ENCODE measurements at regions not wholly inside any gene's neighbourhood (a gene's known extent, or its start where the extent isn't known, plus 50 kb on each side); places are given as distances from the start of the nearest gene placed in this dataset.
"Not testable (repeated sequence)": the region's sequence is repeated elsewhere in the genome, so short reads cannot be mapped to it uniquely, and the experiment has no call there.

DNA sequence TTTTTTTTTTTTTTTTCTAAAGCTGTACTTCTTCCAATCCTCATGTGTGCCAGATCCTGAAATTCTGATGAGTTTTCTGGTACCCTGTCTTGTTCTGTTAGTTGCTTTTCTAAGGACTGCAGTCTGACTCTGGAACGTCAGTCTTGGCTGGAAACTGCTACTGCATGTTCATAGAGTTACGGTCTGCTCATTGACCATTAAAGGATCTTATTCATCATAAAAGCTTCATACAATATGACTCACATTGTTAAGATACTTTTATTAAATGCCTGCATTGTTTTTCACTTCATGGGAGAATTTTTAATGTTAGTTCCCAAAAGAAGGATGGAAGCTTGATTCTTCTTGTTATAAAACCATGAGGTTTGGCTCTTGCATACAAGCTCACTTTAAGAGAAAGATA is 233.6 kb downstream of the SYT10 start:
- Histone ChIP-seq H3K4me2 (ENCODE audit: low read length) (no peak overlapping the region), H2AFZ (ENCODE audit: low read depth, low read length, poor library complexity, severe bottlenecking) (no peak overlapping the region), H3K9ac (ENCODE audit: low read length) (no peak overlapping the region), H3K4me1 (ENCODE audit: control insufficient read depth in 1 of 2, insufficient read depth in 2 of 2, low read length in 2 of 2) (no peaks in the 10 kb centered on the region), H3K9me2 (ENCODE audit: insufficient read depth) (no peaks in the 10 kb centered on the region), H3K4me3 (replicated peaks in 1 of 2; ENCODE audit: low read depth in 1 of 2, low read length in 2 of 2) (no peak overlapping the region), H4K20me1 (ENCODE audit: insufficient read depth) (no peaks in the 10 kb centered on the region), H3K27ac (ENCODE audit: low read depth, low read length) (no peak overlapping the region), H3K79me2 (ENCODE audit: insufficient read depth, low read length) (no peaks in the 10 kb centered on the region), H3K36me3 (ENCODE audit: control insufficient read depth in 1 of 2, insufficient read depth in 2 of 2, low read length in 2 of 2) (no peaks in the 10 kb centered on the region), H3K9me3 (ENCODE audit: control insufficient read depth in 1 of 2, insufficient read depth in 1 of 2, low read depth in 1 of 2, low read length in 2 of 2) (no peaks in the 10 kb centered on the region), H3K27me3 (ENCODE audit: insufficient read depth, low read length) (no peaks in the 10 kb centered on the region)
- BruUV-seq (replicated peaks): no TSS peak
- RAD21 ChIA-PET (ENCODE audit: low non-redundant PET in 1 of 2, low total read pairs in 2 of 2, uncharacterized antibody in 2 of 2, unreplicated experiment in 2 of 2): no interaction called here
- intact Hi-C loops (cut with micrococcal nuclease): no loop called here
- CTCF ChIA-PET: no interaction called here
- TF ChIP-seq ZNF274 (IDR thresholded peaks at IDR 0.05; ENCODE audit: low read depth, low read length) (no peak), FOSL1 (IDR thresholded peaks at IDR 0.05; ENCODE audit: low read depth) (no peak), SP1 (IDR thresholded peaks at IDR 0.05; ENCODE audit: low read depth) (no peak), EZH2phosphoT487 (IDR thresholded peaks at IDR 0.05; ENCODE audit: borderline replicate concordance) (no peak), POLR2AphosphoS5 (IDR thresholded peaks at IDR 0.05; ENCODE audit: low read depth, low read length) (no peak), EZH2 (IDR thresholded peaks at IDR 0.05) (no peak), YY1 (IDR thresholded peaks at IDR 0.05; ENCODE audit: extremely low read depth, insufficient replicate concordance, low read depth, low read length) (no peak)
- TF ChIP-seq, protein P1, sequence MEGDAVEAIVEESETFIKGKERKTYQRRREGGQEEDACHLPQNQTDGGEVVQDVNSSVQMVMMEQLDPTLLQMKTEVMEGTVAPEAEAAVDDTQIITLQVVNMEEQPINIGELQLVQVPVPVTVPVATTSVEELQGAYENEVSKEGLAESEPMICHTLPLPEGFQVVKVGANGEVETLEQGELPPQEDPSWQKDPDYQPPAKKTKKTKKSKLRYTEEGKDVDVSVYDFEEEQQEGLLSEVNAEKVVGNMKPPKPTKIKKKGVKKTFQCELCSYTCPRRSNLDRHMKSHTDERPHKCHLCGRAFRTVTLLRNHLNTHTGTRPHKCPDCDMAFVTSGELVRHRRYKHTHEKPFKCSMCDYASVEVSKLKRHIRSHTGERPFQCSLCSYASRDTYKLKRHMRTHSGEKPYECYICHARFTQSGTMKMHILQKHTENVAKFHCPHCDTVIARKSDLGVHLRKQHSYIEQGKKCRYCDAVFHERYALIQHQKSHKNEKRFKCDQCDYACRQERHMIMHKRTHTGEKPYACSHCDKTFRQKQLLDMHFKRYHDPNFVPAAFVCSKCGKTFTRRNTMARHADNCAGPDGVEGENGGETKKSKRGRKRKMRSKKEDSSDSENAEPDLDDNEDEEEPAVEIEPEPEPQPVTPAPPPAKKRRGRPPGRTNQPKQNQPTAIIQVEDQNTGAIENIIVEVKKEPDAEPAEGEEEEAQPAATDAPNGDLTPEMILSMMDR (IDR thresholded peaks at IDR 0.05 in 2 of 3, conservative IDR thresholded peaks at IDR 0.05 in 1 of 3; ENCODE audit: borderline replicate concordance in 1 of 3, insufficient read depth in 1 of 3, low read depth in 2 of 3, low read length in 2 of 3): no peak
- ATAC-seq (no peak), DNase-seq (ENCODE audit: low read depth, low spot score) (no peak)
- POLR2A ChIA-PET: no interaction called here

DNA sequence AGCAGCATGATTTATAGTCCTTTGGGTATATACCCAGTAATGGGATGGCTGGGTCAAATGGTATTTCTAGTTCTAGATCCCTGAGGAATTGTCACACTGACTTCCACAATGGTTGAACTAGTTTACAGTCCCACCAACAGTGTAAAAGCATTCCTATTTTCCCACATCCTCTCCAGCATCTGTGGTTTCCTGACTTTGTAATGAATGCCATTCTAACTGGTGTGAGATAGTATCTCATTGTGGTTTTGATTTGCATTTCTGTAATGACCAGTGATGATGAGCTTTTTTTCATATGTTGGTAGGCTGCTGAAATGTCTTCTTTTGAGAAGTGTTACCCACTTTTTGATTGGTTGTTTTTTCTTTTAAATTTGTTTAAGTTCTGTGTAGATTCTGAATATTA is 245.2 kb downstream of the SYT10 start:
- H3K4me2 ChIP-seq (ENCODE audit: low read length); H3K36me3 ChIP-seq (ENCODE audit: control insufficient read depth in 1 of 2, insufficient read depth in 2 of 2, low read length in 2 of 2); H3K4me3 ChIP-seq (replicated peaks in 1 of 2; ENCODE audit: low read depth in 1 of 2, low read length in 2 of 2); H2AFZ ChIP-seq (ENCODE audit: low read depth, low read length, poor library complexity, severe bottlenecking); H3K27ac ChIP-seq (ENCODE audit: low read depth, low read length); H3K9me2 ChIP-seq (ENCODE audit: insufficient read depth); H3K9ac ChIP-seq (ENCODE audit: low read length); BruUV-seq (replicated peaks); H3K27me3 ChIP-seq (ENCODE audit: insufficient read depth, low read length); H4K20me1 ChIP-seq (ENCODE audit: insufficient read depth); DNase-seq (ENCODE audit: low read depth, low spot score); RAD21 ChIA-PET (ENCODE audit: low non-redundant PET in 1 of 2, low total read pairs in 2 of 2, uncharacterized antibody in 2 of 2, unreplicated experiment in 2 of 2); H3K9me3 ChIP-seq (ENCODE audit: control insufficient read depth in 1 of 2, insufficient read depth in 1 of 2, low read depth in 1 of 2, low read length in 2 of 2); ATAC-seq; H3K79me2 ChIP-seq (ENCODE audit: insufficient read depth, low read length); intact Hi-C loops (cut with micrococcal nuclease); H3K4me1 ChIP-seq (ENCODE audit: control insufficient read depth in 1 of 2, insufficient read depth in 2 of 2, low read length in 2 of 2); POLR2A ChIA-PET; CTCF ChIA-PET: not testable (repeated sequence)
